Lower lobe of right lung (tissue), 2 donors: ENCODE measurements at regions not wholly inside any gene's neighbourhood (a gene's known extent, or its start where the extent isn't known, plus 50 kb on each side); places are given as distances from the start of the nearest gene placed in this dataset.

Experiments used
- ATAC-seq, 2 donors: fragments of 200-7000 bp; cut with Tn5 transposase; one replicate each; pipeline ENCODE4 v1.9.1; 2020 to 2022; ENCODE audit warnings: mild to moderate bottlenecking in 2 of 2, moderate library complexity in 2 of 2
- DNase-seq: peaks from one replicate; pipeline ENCODE4 v3.0.0-alpha.2; 2020
- H3K27ac ChIP-seq: fragments of 200-600 bp; one replicate; pipeline ENCODE4 v1.8.0; 2022
- H3K27me3 ChIP-seq: fragments of 200-600 bp; one replicate; pipeline ENCODE4 v1.8.0; 2022; ENCODE audit warnings: low read depth
- H3K36me3 ChIP-seq: fragments of 200-600 bp; one replicate; pipeline ENCODE4 v1.8.0; 2022; ENCODE audit warnings: mild to moderate bottlenecking
- H3K4me1 ChIP-seq: fragments of 200-600 bp; one replicate; pipeline ENCODE4 v1.8.0; 2022
- H3K4me3 ChIP-seq: fragments of 200-600 bp; one replicate; pipeline ENCODE4 v1.8.0; 2022; ENCODE audit warnings: mild to moderate bottlenecking
- H3K9me3 ChIP-seq: fragments of 200-600 bp; one replicate; pipeline ENCODE4 v1.8.0; 2022
- CTCF ChIP-seq: fragments of 200-600 bp; IDR thresholded peaks from one replicate; pipeline ENCODE4 v1.8.0; 2022; ENCODE audit warnings: antibody characterized with exemption, mild to moderate bottlenecking
- intact Hi-C: fragments of 100-400 bp; cut with DNase I; formaldehyde crosslinking; loops from one replicate; pipeline ENCODE4 v1.11.0; 2022
- donor health status: DM: no; HTN: yes; CAD: no; lungs with severe emphysema.

- H3K9me3 ChIP-seq: no peaks in the 10 kb centered on the region
- H3K36me3 ChIP-seq: no peaks in the 10 kb centered on the region
- H3K4me3 ChIP-seq: no peak overlapping the region
- intact Hi-C loops: no loop called here
- TF ChIP-seq CTCF: no peak
- no peak overlapping the region for H3K27ac ChIP-seq
- DNase-seq: no peak
- H3K4me1 ChIP-seq: no peaks in the 10 kb centered on the region
- no peak for ATAC-seq
- H3K27me3 ChIP-seq: no peaks in the 10 kb centered on the region
These were observed 855.2 kb downstream of the TLE4 start for GRCh38 chr9:80426992-80427391.

GRCh38 chr9:80417211-80417773 lies 845.5 kb downstream of the TLE4 start:
- DNase-seq (no peak), ATAC-seq (no peak)
- Histone ChIP-seq H3K27me3 (no peaks in the 10 kb centered on the region), H3K4me1 (no peaks in the 10 kb centered on the region), H3K4me3 (no peak overlapping the region), H3K27ac (no peak overlapping the region), H3K9me3 (peaks cover 9% of the 10 kb centered on the region), H3K36me3 (no peaks in the 10 kb centered on the region)
- TF ChIP-seq CTCF: no peak
- intact Hi-C loops: no loop called here

GRCh38 chr9:80410106-80410505 lies 838.3 kb downstream of the TLE4 start:
- ATAC-seq: no peak
- intact Hi-C loops: no loop called here
- TF ChIP-seq CTCF: no peak
- no peak for DNase-seq
- no peaks in the 10 kb centered on the region for H3K4me1 ChIP-seq
- H3K36me3 ChIP-seq: no peaks in the 10 kb centered on the region
- H3K27ac ChIP-seq: no peak overlapping the region
- no peaks in the 10 kb centered on the region for H3K9me3 ChIP-seq
- H3K27me3 ChIP-seq: no peaks in the 10 kb centered on the region
- H3K4me3 ChIP-seq: no peak overlapping the region

- ATAC-seq: no peak
- no peak overlapping the region for H3K27ac ChIP-seq
- H3K4me1 ChIP-seq: no peaks in the 10 kb centered on the region
- intact Hi-C loops: no loop called here
- no peaks in the 10 kb centered on the region for H3K36me3 ChIP-seq
- no peak overlapping the region for H3K4me3 ChIP-seq
- H3K27me3 ChIP-seq: no peaks in the 10 kb centered on the region
- no peak for TF ChIP-seq CTCF
- no peak for DNase-seq
- no peaks in the 10 kb centered on the region for H3K9me3 ChIP-seq
These were observed 835.5 kb downstream of the TLE4 start for GRCh38 chr9:80407220-80407619.

GRCh38 chr9:80401243-80401642 lies 829.5 kb downstream of the TLE4 start:
- ATAC-seq: no peak
- intact Hi-C loops: no loop called here

More at GRCh38 chr9:80401243-80401642, 829.5 kb downstream of the TLE4 start:
- no peaks in the 10 kb centered on the region for H3K4me1 ChIP-seq
- no peak overlapping the region for H3K4me3 ChIP-seq
- H3K9me3 ChIP-seq: no peaks in the 10 kb centered on the region
- no peak for DNase-seq
- TF ChIP-seq CTCF: no peak
- H3K27ac ChIP-seq: no peak overlapping the region
- no peaks in the 10 kb centered on the region for H3K36me3 ChIP-seq
- no peaks in the 10 kb centered on the region for H3K27me3 ChIP-seq
